ENCODE measurements at regions not wholly inside any gene's neighbourhood (a gene's known extent, or its start where the extent isn't known, plus 50 kb on each side); places are given as distances from the start of the nearest gene placed in this dataset.

- no peaks in the 10 kb centered on the region for H3K79me2 ChIP-seq (ENCODE audit: insufficient read depth, low read depth)
- no peak overlapping the region for H3K4me3 ChIP-seq (IDR thresholded peaks at IDR 0.05; ENCODE audit: insufficient read depth, low read depth, low read length)
- no peaks in the 10 kb centered on the region for H3K36me3 ChIP-seq (ENCODE audit: insufficient read depth)
- H4K20me1 ChIP-seq (ENCODE audit: insufficient read depth): no peaks in the 10 kb centered on the region
- no peak overlapping the region for H3K27ac ChIP-seq
- H3K4me2 ChIP-seq: no peak overlapping the region
- no peak overlapping the region for H3K9ac ChIP-seq
- H3K4me1 ChIP-seq (ENCODE audit: low read depth, poor library complexity, severe bottlenecking): no peaks in the 10 kb centered on the region
- H2AFZ ChIP-seq (ENCODE audit: low read depth): no peak overlapping the region
- no peaks in the 10 kb centered on the region for H3K27me3 ChIP-seq (ENCODE audit: insufficient read depth, low read depth)
- TF ChIP-seq, protein P1, sequence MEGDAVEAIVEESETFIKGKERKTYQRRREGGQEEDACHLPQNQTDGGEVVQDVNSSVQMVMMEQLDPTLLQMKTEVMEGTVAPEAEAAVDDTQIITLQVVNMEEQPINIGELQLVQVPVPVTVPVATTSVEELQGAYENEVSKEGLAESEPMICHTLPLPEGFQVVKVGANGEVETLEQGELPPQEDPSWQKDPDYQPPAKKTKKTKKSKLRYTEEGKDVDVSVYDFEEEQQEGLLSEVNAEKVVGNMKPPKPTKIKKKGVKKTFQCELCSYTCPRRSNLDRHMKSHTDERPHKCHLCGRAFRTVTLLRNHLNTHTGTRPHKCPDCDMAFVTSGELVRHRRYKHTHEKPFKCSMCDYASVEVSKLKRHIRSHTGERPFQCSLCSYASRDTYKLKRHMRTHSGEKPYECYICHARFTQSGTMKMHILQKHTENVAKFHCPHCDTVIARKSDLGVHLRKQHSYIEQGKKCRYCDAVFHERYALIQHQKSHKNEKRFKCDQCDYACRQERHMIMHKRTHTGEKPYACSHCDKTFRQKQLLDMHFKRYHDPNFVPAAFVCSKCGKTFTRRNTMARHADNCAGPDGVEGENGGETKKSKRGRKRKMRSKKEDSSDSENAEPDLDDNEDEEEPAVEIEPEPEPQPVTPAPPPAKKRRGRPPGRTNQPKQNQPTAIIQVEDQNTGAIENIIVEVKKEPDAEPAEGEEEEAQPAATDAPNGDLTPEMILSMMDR (conservative IDR thresholded peaks at IDR 0.05; ENCODE audit: low read depth, low read length): no peak
Observed at GRCh38 chr3:36210840-36211651, 169.3 kb upstream of the STAC start.

GRCh38 chr3:36211652-36211999 is 168.7 kb upstream of the STAC start:
- Histone ChIP-seq H4K20me1 (ENCODE audit: insufficient read depth) (no peaks in the 10 kb centered on the region), H3K4me1 (ENCODE audit: low read depth, poor library complexity, severe bottlenecking) (no peaks in the 10 kb centered on the region), H3K36me3 (ENCODE audit: insufficient read depth) (no peaks in the 10 kb centered on the region), H3K4me2 (no peak overlapping the region), H3K27me3 (ENCODE audit: insufficient read depth, low read depth) (no peaks in the 10 kb centered on the region), H3K27ac (no peak overlapping the region), H3K79me2 (ENCODE audit: insufficient read depth, low read depth) (no peaks in the 10 kb centered on the region), H2AFZ (ENCODE audit: low read depth) (no peak overlapping the region), H3K9ac (no peak overlapping the region), H3K4me3 (IDR thresholded peaks at IDR 0.05; ENCODE audit: insufficient read depth, low read depth, low read length) (no peak overlapping the region)
- TF ChIP-seq, protein P1 (conservative IDR thresholded peaks at IDR 0.05; ENCODE audit: low read depth, low read length): no peak

DNA sequence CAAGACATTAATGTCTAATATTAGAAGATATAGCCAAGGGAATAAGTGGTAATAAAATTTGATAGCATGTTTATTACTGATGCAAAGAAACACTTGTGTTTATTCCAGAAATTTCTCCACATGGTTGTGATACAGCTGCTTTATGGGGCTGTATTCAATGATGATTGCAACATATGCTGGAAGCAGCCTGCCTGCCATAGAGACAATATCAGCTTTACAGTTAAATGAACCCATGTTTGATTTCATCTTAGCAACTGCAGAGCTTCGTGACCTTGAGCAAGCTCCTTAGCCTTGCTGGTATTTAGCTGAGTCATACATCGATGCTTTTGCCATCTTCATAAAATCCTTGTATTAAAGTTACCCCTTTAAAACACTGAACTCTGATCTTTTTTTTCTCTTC is 168.1 kb upstream of the STAC start:
- Histone ChIP-seq H3K27me3 (ENCODE audit: insufficient read depth, low read depth) (no peaks in the 10 kb centered on the region), H3K4me2 (no peak overlapping the region), H3K79me2 (ENCODE audit: insufficient read depth, low read depth) (no peaks in the 10 kb centered on the region), H2AFZ (ENCODE audit: low read depth) (no peak overlapping the region), H3K27ac (no peak overlapping the region), H3K36me3 (ENCODE audit: insufficient read depth) (no peaks in the 10 kb centered on the region), H3K4me1 (ENCODE audit: low read depth, poor library complexity, severe bottlenecking) (no peaks in the 10 kb centered on the region), H3K9ac (no peak overlapping the region), H4K20me1 (ENCODE audit: insufficient read depth) (no peaks in the 10 kb centered on the region), H3K4me3 (IDR thresholded peaks at IDR 0.05; ENCODE audit: insufficient read depth, low read depth, low read length) (no peak overlapping the region)
- TF ChIP-seq, protein P1 (conservative IDR thresholded peaks at IDR 0.05; ENCODE audit: low read depth, low read length): no peak

- Histone ChIP-seq H4K20me1 (ENCODE audit: insufficient read depth) (no peaks in the 10 kb centered on the region), H3K79me2 (ENCODE audit: insufficient read depth, low read depth) (no peaks in the 10 kb centered on the region), H3K4me1 (ENCODE audit: low read depth, poor library complexity, severe bottlenecking) (no peaks in the 10 kb centered on the region), H3K4me2 (no peak overlapping the region), H3K27ac (no peak overlapping the region), H3K4me3 (IDR thresholded peaks at IDR 0.05; ENCODE audit: insufficient read depth, low read depth, low read length) (no peak overlapping the region), H3K27me3 (ENCODE audit: insufficient read depth, low read depth) (no peaks in the 10 kb centered on the region), H3K36me3 (ENCODE audit: insufficient read depth) (no peaks in the 10 kb centered on the region), H2AFZ (ENCODE audit: low read depth) (no peak overlapping the region), H3K9ac (no peak overlapping the region)
- TF ChIP-seq, protein P1 (conservative IDR thresholded peaks at IDR 0.05; ENCODE audit: low read depth, low read length): no peak
Observed at GRCh38 chr3:36214460-36214859, 165.8 kb upstream of the STAC start.
